NCI-H146 treated with DMSO at 0.1 percent for 48 hours (cell line): ENCODE measurements at regions not wholly inside any gene's neighbourhood (a gene's known extent, or its start where the extent isn't known, plus 50 kb on each side); places are given as distances from the start of the nearest gene placed in this dataset.

Experiments used
- DNase-seq: peaks from one replicate; lab custom pipeline; 2025; ENCODE audit not compliant: unreplicated experiment; lab: John Stamatoyannopoulos, UW

DNA sequence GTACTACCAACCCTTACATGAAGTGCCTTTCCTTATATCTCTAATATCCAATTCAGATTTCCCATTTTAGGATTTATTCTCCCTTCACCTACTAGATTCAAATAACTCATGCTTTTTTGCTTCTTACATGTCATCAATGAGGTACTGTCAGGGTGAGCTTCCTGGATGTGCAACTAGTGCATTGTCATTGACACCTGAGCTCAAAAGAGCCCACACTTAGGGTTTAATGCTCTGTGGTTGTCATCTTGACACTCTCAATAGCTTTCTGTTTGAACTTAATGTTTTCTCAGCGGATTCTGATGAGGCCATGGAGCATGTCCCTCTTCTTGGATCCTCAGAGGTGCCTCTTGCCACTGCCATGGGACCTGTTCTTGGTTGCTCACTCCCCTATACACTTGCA lies 1033.3 kb upstream of the EYS start:
- DNase-seq: no peak

GRCh38 chr6:66735106-66735890 lies 1028.3 kb upstream of the EYS start:
- DNase-seq: no peak

DNA sequence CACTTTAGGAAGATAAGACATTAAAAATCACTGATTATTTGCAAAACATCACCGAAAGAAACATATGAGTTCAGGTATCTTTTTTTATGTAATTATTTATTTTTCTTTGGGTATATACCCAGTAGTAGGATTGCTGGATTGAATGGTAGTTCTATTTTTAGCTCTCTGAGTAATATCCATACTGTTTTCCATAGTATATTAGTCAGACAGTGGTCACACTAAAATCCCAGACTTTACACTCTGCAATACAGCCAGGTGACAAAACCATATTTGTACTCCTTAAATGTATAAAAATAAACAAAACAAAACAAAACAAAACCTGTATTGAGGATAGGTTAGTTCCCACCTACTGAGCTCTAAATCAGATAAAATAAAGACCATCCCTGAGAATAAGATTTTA lies 1024.3 kb upstream of the EYS start:
- DNase-seq: no peak

GRCh38 chr6:66725670-66726069 lies 1018.6 kb upstream of the EYS start:
- DNase-seq: no peak

- no peak for DNase-seq
Observed at GRCh38 chr6:66717801-66718200, 1010.8 kb upstream of the EYS start.

GRCh38 chr6:66699385-66699784 lies 992.4 kb upstream of the EYS start:
- DNase-seq: no peak

- no peak for DNase-seq
Observed at GRCh38 chr6:66689608-66690007, 982.6 kb upstream of the EYS start.

- no peak for DNase-seq
Observed at GRCh38 chr6:66687611-66688140, 980.6 kb upstream of the EYS start.

DNA sequence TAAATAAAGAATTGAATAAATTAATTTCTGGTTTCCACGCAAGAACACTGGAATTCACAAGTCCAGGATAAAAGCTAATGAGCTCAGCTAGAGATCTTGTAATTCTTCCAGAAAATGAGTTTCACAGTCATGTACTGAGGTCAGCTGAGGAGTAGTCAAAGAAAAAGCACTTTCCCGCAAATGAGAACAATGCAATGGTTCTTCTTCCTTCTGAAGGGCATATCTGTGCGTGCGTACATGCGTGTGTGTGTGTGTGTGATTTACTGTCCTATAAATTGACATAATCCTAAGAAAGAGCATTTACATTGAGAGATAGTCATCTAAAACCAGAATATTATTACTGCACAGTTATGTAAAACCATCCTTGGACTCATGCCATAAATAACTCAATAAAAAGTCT lies 968.9 kb upstream of the EYS start:
- no peak for DNase-seq

- DNase-seq: no peak
Observed at GRCh38 chr6:66664112-66664511, 957.1 kb upstream of the EYS start.

- DNase-seq: no peak
Observed at GRCh38 chr6:66662721-66663507, 955.9 kb upstream of the EYS start.

DNA sequence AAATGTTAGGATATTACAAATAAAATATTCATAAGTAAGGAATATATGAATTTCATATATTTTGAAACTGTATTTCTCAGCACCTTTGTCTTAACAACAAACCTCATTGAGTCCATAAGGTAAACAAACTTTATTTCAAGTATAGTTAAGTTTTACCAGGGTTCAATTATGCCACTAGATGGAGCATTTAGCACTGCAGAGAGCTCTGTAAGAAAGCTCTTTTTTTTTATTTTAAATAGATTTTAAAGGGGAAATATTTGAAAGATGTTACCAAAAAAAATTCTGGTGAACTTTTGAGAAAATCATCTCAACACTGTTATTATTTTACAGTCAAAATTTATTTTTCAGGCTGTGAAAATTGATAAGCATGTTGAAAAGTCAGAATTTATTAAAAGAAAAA lies 955.2 kb upstream of the EYS start:
- DNase-seq: no peak

GRCh38 chr6:66655420-66655819 lies 948.4 kb upstream of the EYS start:
- no peak for DNase-seq

GRCh38 chr6:66638518-66638917 lies 931.5 kb upstream of the EYS start:
- DNase-seq: no peak

- DNase-seq: no peak
Observed at GRCh38 chr6:66638099-66638498, 931.1 kb upstream of the EYS start.

DNA sequence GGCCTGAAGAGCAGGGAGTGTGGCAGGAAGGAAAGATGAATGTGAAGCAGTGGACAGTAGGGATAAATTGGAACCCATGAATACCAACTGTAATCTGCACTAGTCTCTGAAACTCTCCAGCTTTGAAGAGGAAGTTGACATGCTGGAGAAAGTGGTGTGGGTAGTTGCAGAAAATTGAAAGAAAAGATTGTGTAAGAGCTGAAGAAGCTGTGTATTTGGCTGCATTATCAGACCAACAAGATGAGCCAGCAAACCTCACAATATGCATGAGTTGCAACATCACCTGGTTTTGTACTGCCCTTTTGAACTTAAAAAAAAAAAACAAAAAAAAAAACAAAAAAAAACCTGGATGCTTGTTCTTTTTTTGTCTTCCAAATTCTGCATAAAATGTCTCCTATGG lies 921.9 kb upstream of the EYS start:
- no peak for DNase-seq

- DNase-seq: no peak
Observed at GRCh38 chr6:66623050-66623449, 916.0 kb upstream of the EYS start.

DNA sequence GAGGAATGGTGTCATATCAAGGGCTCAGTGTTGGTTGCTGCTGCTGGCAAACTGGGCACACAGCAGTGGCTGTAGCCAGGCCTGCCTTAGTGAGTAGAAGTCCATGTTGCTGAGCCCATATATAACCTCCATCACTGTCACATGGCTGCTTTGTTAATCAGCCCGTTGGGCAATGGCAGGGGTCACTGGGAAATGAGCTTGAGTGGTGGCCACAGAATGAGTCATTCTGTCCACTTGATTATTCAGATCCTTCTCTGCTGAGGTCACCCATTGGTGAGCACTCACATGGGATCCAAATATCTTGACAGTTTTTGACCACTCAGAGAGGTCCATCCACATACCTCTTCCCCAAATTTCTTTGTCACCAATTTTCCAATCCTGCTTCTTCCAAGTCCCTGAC lies 898.9 kb upstream of the EYS start:
- no peak for DNase-seq

DNA sequence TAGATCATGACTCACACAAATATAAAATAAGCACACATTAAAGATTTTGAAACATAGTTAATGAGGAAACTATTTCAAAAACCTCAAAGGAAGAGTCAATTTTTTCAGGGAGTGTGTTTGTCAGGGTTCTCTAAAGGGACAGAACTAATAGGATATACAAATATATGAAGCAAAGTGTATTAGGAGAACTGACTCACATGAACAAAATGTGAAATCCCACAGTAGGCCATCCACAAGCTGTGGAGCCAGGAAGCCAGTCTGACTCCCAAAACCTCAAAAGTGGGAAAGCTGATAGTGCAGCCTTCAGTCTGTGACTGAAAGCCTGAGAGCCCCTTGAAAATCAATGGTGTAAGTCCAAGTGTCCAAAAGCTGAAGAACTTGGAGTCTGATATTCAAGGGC lies 898.0 kb upstream of the EYS start:
- DNase-seq: no peak

GRCh38 chr6:66599541-66599940 lies 892.5 kb upstream of the EYS start:
- no peak for DNase-seq

DNA sequence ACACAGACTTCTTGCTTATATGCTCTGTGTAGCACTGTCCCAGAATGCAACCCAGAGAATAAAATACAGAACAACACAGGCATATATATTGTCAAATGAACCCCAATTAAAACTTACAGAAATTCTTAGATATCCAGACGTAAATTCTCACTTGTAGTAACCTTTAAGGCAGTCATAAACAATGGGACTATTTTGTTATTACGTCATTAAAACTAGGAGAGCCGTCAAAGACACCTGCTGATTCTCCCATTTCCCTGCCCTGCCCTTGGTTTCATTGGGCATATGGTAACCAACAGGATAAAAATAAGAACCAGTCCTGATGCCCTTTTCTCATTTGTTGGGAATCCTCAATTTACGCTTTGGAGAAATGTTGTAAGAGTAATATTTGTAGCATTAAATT lies 871.3 kb upstream of the EYS start:
- no peak for DNase-seq

DNA sequence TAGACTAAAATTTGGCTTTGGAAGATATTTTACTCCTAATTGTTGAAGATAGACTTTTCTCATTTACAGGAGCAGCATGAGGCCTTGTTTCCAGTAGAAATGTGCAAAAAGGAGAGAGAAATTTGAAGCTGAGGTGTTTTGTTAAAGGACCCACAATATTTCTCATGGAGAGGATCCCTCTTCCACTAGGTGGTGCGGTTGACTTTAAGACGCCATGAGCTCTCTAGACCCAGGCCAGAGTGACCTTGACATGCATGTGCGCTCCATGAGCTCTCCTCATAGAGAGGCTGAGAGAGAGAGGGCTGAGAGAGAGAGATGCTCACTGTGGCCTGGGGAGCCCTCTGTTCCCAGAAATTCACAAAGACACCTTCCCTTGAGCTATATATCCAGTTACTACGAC lies 861.2 kb upstream of the EYS start:
- DNase-seq: no peak
